IPS-15b (cell line): ENCODE measurements at regions not wholly inside any gene's neighbourhood (a gene's known extent, or its start where the extent isn't known, plus 50 kb on each side); places are given as distances from the start of the nearest gene placed in this dataset.

Experiments
- H3K27me3 ChIP-seq: one replicate; pipeline ENCODE4 v1.6.1; 2013; ENCODE audit warnings: low read length; ENCODE audit not compliant: control insufficient read depth, insufficient read depth
- H3K36me3 ChIP-seq: one replicate; pipeline ENCODE4 v1.6.1; 2013; ENCODE audit warnings: low read length; ENCODE audit not compliant: control insufficient read depth, insufficient read depth
- H3K4me1 ChIP-seq: one replicate; pipeline ENCODE4 v1.6.1; 2013; ENCODE audit warnings: mild to moderate bottlenecking, low read length; ENCODE audit not compliant: control insufficient read depth, insufficient read depth
- H3K4me3 ChIP-seq: one replicate; pipeline ENCODE4 v1.5.1; 2013; ENCODE audit warnings: low read depth, low read length
- H3K9ac ChIP-seq: one replicate; pipeline ENCODE4 v1.6.1; 2013; ENCODE audit warnings: low read depth, mild to moderate bottlenecking, low read length
- H3K9me3 ChIP-seq: one replicate; pipeline ENCODE4 v1.6.1; 2013; ENCODE audit warnings: mild to moderate bottlenecking, low read length; ENCODE audit not compliant: control insufficient read depth, insufficient read depth

DNA sequence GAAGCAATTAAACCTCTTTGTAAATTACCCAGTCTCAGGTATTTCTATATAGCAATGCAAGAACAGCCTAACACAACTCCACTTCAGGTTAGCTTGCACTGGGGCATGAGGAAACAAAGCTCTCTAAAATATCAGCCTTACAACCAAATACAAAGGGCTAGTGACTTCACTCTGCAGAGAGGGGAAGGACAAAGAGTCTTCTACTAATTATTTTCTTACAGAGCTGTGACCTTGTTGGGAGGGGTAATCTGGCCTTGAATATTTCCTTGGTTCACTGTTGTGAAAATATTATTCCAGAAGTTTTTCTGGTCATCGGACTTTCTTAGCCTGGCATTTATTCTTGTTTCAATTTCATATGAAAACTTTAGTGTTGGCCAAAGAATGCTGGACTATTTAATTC lies 334.4 kb upstream of the CTNNB1 start:
- no peaks in the 10 kb centered on the region for H3K9me3 ChIP-seq
- H3K36me3 ChIP-seq = no peaks in the 10 kb centered on the region
- no peaks in the 10 kb centered on the region for H3K4me1 ChIP-seq
- no peak overlapping the region for H3K9ac ChIP-seq
- no peaks in the 10 kb centered on the region for H3K27me3 ChIP-seq
- no peak overlapping the region for H3K4me3 ChIP-seq

DNA sequence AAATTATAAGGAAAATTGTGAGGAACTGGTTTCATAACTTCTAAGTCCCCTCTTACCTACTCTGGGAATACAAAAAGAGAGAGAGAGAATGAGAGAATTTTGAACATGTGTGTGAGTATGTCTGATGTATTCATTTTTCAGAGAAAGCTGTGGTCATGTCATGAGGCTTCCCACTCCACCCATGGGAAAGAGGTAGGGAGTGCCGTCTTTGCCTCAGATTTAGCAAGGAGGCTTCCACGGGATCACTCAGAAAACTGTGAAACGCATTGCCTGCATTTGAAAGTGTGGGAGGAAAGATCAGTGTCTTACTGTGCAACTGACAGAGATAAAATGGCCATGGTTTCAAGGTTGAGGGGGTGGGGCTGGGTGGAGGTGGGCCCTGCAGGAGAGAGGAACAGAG lies 331.5 kb upstream of the CTNNB1 start:
- Histone ChIP-seq H3K4me3 (no peak overlapping the region), H3K4me1 (no peaks in the 10 kb centered on the region), H3K36me3 (no peaks in the 10 kb centered on the region), H3K9me3 (no peaks in the 10 kb centered on the region), H3K9ac (no peak overlapping the region), H3K27me3 (no peaks in the 10 kb centered on the region)

DNA sequence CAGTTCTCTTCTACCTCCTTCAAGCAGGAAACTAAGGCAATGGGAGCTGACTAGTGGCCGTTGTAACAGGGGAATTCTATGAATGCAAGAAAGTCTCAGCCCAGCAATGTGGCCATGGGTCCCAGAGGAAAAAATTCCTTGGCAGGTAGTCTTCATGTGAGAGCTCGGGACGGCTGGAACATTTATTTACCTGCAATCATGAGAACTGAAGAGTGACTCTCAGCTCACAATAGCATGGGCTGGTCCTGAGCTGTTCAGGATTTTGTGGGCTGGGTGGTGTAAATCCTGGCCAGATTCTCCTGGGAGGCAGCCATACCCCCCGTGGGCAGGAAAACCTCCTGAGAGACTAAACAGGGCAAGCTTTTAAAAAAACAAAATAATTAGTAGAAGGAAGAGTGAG lies 330.3 kb upstream of the CTNNB1 start:
- H3K4me3 ChIP-seq = no peak overlapping the region
- H3K9me3 ChIP-seq = no peaks in the 10 kb centered on the region
- no peaks in the 10 kb centered on the region for H3K27me3 ChIP-seq
- H3K9ac ChIP-seq = no peak overlapping the region
- no peaks in the 10 kb centered on the region for H3K4me1 ChIP-seq
- no peaks in the 10 kb centered on the region for H3K36me3 ChIP-seq

DNA sequence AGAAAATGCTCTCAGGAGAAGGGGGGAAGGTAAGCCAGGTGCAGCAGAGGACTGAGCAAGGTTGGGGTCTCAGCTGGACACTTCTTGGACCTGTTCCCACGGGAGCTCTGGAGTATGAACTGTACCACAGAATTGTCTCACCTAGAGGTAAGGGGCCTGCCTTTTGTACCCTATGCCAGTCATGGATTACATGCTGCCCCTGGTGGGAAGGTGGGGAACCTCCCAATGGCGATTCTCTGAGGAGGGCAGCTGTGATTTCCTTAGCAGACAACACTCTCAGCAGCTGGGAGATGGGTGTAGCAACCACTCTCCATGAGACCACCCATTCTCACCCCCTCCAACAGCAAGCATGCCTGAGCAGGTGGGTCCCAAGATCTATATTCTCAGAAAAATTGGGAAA lies 329.4 kb upstream of the CTNNB1 start:
- Histone ChIP-seq H3K36me3 (no peaks in the 10 kb centered on the region), H3K4me1 (no peaks in the 10 kb centered on the region), H3K27me3 (no peaks in the 10 kb centered on the region), H3K9me3 (no peaks in the 10 kb centered on the region), H3K4me3 (no peak overlapping the region), H3K9ac (no peak overlapping the region)

DNA sequence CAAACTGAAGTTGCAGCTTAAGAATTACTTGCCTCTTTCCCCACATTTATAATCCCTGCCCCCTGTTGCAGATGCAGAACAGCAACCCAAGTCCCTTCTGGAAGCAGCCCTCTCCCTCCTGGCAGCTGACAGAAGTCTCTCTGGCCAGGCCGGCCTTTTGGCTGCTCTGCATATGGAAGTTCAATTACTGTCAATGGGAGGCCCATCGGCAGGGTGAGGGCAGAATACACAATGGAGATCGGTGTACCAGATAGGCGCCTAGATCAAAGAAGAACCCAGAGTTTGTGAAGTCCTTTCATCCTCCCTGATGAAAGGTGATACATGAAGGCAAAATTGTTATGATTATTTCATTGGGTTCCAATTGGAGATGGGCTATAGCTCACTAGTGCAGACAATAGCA lies 327.9 kb upstream of the CTNNB1 start:
- Histone ChIP-seq H3K9ac (no peak overlapping the region), H3K4me3 (no peak overlapping the region), H3K4me1 (no peaks in the 10 kb centered on the region), H3K36me3 (no peaks in the 10 kb centered on the region), H3K9me3 (no peaks in the 10 kb centered on the region), H3K27me3 (no peaks in the 10 kb centered on the region)

DNA sequence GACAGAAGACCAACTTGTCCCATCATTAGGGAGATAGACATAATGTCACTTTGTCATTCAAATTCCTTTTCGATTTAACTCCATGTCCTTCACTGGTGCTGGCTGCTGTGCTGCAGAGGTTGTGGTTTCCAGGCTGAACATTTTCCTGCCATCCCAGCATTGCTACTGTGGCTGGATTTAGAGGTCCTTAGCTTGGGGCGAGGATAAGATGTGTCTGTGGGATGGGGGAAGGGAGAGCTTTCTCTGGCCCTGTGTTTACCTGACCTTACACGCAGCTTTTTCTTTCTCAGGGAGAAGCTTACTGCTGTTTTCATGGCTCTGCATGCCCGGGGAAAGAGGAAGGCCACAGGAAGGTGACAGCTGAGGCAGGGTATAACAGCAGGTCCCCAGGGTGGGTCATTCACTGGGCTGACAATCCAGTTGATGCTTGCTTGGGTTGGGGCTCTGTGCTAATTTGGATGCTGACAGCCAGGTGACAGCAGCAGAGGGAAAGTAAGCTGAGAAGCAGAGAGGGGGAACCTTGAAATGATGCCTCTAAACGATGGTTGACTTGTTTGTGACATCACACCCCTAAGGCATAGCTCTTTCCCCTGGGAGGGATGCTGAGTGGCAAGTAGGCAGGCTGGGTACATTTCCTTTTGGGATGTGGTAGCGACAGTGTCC lies 326.9 kb upstream of the CTNNB1 start:
- Histone ChIP-seq H3K27me3 (no peaks in the 10 kb centered on the region), H3K36me3 (no peaks in the 10 kb centered on the region), H3K9me3 (no peaks in the 10 kb centered on the region), H3K9ac (no peak overlapping the region), H3K4me1 (peaks cover under 1% of the 10 kb centered on the region), H3K4me3 (no peak overlapping the region)

DNA sequence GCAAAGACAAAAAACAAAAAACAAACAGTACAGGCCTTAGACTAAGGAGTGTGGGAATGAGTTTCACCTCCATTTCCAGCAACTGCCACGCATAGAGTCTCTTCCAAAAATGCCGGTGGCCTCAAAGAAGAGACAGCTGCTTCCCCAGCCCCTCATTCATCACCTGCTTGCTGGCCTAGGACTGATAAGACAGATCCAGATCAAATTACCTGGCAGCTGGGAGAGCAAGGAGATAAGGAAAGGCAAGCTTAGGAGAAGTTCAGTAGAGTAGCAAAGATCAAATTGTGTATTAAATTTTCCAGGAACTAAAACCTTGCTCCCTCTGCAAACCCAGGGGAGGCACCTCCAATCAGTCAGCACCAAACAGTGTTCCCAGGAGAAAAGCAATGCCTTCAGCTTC lies 325.8 kb upstream of the CTNNB1 start:
- Histone ChIP-seq H3K27me3 (no peaks in the 10 kb centered on the region), H3K4me1 (peaks cover 8% of the 10 kb centered on the region)

DNA sequence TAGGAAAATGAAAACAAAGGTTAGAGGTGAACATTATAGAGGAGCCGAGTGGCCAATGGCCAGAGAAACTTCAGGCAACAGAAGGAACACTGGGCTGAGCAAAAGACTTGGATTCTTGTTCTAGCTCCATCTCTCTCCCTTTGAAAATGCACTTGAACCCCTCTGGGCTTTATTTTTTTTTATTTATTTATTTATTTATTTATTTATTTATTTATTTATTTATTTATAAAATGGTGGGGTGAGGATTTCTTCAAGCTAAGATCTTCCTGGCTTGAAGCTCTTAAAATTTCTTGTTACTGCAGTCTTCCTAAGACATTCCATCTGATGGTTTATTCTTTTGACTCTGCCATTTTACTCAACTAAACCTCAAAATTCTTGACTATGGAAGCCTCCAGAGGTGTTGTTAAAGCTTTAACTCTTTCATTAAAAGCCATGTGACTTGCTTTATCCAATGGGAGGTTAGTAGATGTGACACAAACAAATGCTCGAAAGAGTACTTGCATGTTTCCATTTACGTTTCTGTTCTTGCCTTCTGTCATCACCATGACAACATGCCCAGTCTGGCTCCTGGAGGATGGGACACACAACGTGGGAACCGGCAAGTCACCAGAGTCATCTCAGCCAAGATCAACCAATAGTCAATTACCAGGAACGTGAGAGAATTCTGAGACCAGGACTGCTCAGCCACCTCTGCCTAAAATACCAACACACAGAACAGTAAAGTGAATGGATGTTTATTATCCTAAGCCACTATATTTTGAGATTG lies 325.2 kb upstream of the CTNNB1 start:
- H3K4me1 ChIP-seq = peaks cover 11% of the 10 kb centered on the region
- H3K9ac ChIP-seq = no peak overlapping the region
- no peaks in the 10 kb centered on the region for H3K27me3 ChIP-seq
- H3K9me3 ChIP-seq = no peaks in the 10 kb centered on the region
- H3K36me3 ChIP-seq = no peaks in the 10 kb centered on the region
- H3K4me3 ChIP-seq = no peak overlapping the region

More for the DNA sequence above, 325.8 kb upstream of the CTNNB1 start:
- no peaks in the 10 kb centered on the region for H3K9me3 ChIP-seq
- H3K36me3 ChIP-seq = no peaks in the 10 kb centered on the region
- no peak overlapping the region for H3K9ac ChIP-seq
- H3K4me3 ChIP-seq = no peak overlapping the region

DNA sequence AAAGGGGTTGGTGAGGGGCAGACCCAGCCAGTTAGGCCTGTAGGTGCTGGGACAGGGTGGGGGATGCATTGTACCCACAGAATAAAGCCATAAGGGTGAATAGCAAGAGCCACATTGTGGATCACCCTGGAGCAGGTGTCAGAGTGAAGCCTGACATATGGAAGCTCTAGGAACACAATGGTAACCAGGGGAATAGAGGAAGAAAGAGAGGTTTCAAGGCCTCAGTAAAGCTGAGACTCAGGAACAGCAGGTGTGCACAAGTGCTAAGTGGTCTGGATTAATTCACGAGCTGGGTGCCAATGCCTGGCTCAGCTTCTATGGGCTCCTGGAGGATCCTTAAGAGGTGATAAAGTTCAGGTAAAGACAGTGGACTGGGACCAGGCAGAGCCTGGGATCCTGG lies 323.7 kb upstream of the CTNNB1 start:
- Histone ChIP-seq H3K36me3 (no peaks in the 10 kb centered on the region), H3K4me3 (no peak overlapping the region), H3K27me3 (no peaks in the 10 kb centered on the region), H3K4me1 (peaks cover 11% of the 10 kb centered on the region), H3K9me3 (no peaks in the 10 kb centered on the region), H3K9ac (no peak overlapping the region)

DNA sequence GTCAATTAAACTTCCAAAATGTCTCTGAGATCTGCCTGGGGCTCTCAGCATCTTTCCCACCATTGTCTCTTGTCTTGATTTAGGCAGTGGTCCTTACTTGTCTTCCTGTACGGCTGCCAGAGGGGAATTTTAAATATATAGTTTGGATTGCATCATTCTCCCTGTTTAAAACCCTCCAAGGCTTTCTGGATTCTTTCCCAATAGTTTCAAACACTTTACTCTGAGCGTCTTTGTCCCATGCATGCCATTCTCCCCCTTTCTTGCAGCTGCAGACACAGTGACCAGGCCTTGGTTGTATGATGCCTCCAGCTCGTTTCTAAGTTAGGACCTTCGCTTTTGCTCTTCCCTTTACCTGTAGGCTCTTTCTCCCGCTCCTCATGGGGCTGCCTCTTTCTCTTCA lies 323.3 kb upstream of the CTNNB1 start:
- Histone ChIP-seq H3K27me3 (no peaks in the 10 kb centered on the region), H3K4me3 (no peak overlapping the region), H3K4me1 (peaks cover 11% of the 10 kb centered on the region), H3K9me3 (no peaks in the 10 kb centered on the region), H3K36me3 (no peaks in the 10 kb centered on the region), H3K9ac (no peak overlapping the region)

DNA sequence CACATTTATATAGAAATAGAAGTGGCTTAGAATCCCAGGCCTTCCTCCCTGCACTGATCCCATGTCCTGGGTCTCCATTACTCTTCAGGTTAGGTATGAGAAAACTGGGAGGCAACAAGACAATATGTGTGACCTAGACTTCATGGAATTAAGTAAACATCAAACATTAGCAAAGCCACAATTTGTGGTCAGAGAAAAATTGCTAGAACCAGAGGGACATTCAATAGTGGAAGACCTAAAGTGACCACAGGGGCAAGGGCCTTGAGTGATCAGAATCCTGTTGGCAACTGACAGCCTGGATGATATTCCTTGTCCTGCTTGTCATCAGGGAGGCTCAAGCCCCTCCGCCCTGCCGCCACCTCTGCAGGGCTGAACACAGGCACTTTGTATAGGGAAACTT lies 322.8 kb upstream of the CTNNB1 start:
- H3K9me3 ChIP-seq = no peaks in the 10 kb centered on the region
- H3K4me1 ChIP-seq = peaks cover 11% of the 10 kb centered on the region
- no peak overlapping the region for H3K9ac ChIP-seq
- no peaks in the 10 kb centered on the region for H3K27me3 ChIP-seq
- H3K36me3 ChIP-seq = no peaks in the 10 kb centered on the region
- no peak overlapping the region for H3K4me3 ChIP-seq
